NB4 (cell line): ENCODE measurements at regions not wholly inside any gene's neighbourhood (a gene's known extent, or its start where the extent isn't known, plus 50 kb on each side); places are given as distances from the start of the nearest gene placed in this dataset.

Experiments used
- DNase-seq: peaks from one replicate; pipeline ENCODE4 v3.0.0; 2010; ENCODE audit warnings: low read depth
- H3K4me3 ChIP-seq: one replicate; pipeline ENCODE4 v1.5.1; 2011; ENCODE audit warnings: mild to moderate bottlenecking, low read depth, low read length, moderate library complexity
- CTCF ChIP-seq: IDR thresholded peaks from one replicate; pipeline ENCODE4 v1.5.1; 2012; ENCODE audit warnings: low read depth, low read length
- MYC ChIP-seq: IDR thresholded peaks from 2 replicates; pipeline ENCODE4 v1.6.1; 2011; ENCODE audit warnings: low read depth, low read length
- POLR2A ChIP-seq: IDR thresholded peaks from 2 replicates; pipeline ENCODE4 v1.6.1; 2011; ENCODE audit warnings: mild to moderate bottlenecking; ENCODE audit not compliant: insufficient read length; ENCODE audit errors: extremely low read depth
- TF ChIP-seq, protein P1 (sequence below): IDR thresholded peaks from 2 replicates; pipeline ENCODE4 v1.6.1; 2011; ENCODE audit warnings: low read depth, low read length

- no peak for TF ChIP-seq POLR2A
- no peak for TF ChIP-seq MYC
- no peak for TF ChIP-seq CTCF
- TF ChIP-seq, protein P1, sequence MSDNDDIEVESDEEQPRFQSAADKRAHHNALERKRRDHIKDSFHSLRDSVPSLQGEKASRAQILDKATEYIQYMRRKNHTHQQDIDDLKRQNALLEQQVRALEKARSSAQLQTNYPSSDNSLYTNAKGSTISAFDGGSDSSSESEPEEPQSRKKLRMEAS = no peak
- H3K4me3 ChIP-seq = no peak overlapping the region
- no peak for DNase-seq
These were observed 369.9 kb upstream of the ANXA10 start for GRCh38 chr4:167722487-167722808.

DNA sequence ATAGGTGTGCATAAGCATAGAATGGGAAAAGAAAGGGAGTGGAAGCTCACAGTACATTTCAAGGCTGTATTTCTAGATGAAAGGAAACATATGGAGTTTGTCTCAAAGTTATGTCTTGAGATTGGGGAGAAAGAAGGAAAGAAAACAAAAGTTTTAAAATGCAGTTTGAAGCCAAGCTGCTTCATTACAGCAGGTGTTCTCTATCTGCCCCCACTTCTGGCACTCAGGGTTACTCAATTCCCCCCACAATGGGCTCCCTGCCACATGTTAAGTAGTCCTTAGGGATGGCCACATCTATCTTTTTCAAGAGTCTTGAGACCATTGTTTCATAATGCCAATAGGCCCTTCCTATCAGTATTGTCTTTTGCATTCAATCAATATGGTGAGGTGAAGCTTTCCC lies 367.4 kb upstream of the ANXA10 start:
- no peak overlapping the region for H3K4me3 ChIP-seq
- DNase-seq = no peak
- TF ChIP-seq MYC (no peak), CTCF (no peak), POLR2A (no peak)
- TF ChIP-seq, protein P1 = no peak

- no peak overlapping the region for H3K4me3 ChIP-seq
- no peak for TF ChIP-seq POLR2A
- no peak for TF ChIP-seq CTCF
- no peak for TF ChIP-seq MYC
- TF ChIP-seq, protein P1 = no peak
- DNase-seq = no peak
These were observed 361.6 kb upstream of the ANXA10 start for GRCh38 chr4:167730769-167731168.

DNA sequence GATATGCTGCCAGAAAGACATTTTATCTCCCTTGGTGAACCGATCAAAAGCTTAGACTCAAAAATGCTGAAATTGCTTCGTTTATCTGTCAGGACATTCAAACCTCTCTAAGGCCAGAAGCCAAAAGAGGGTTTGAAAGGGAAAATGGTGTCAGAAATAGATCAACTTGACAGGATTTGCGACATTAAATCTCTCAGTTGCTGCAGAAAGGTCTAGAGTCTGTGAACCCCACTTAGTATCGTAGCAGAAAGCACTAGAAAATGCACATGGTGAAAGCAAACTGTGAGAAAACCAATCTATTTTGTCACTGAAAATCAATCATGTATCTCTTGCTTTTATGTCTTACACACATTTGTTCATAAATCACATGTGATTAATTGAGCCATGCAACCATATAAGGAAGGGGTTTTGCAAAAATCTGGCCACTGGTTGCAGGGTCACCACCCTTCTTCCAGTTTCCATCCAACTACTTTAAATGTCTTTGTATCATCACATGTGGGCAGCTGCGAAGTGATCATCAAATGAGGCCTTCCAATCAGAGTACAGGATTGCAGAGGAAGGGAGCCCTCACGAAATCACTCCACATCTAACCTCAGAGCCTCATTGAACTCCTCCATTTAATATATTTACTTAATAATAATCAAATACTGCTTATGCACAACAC lies 347.2 kb upstream of the ANXA10 start:
- DNase-seq = no peak
- TF ChIP-seq CTCF (no peak), MYC (no peak), POLR2A (no peak)
- TF ChIP-seq, protein P1 = no peak
- no peak overlapping the region for H3K4me3 ChIP-seq

DNA sequence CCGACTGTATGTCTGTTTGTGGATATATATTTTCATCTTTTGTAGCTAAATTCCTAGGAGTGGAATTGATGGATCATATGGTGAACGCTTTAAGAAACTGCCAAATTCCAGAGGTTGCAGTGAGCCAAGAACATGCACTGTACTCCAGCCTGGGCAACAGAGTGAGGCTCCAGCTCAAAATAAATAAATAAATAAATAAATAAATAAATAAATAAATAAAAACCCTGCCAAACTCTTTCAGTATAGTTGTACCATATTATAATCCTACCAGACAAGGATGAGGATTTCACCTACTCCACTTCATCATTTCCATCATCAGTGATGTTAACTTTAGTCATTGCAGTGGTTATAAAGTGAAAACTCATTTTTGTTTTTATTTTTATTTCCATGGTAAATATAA lies 325.1 kb upstream of the ANXA10 start:
- DNase-seq = no peak
- TF ChIP-seq, protein P1 = no peak
- TF ChIP-seq POLR2A = no peak
- no peak for TF ChIP-seq CTCF
- TF ChIP-seq MYC = no peak
- no peak overlapping the region for H3K4me3 ChIP-seq

DNA sequence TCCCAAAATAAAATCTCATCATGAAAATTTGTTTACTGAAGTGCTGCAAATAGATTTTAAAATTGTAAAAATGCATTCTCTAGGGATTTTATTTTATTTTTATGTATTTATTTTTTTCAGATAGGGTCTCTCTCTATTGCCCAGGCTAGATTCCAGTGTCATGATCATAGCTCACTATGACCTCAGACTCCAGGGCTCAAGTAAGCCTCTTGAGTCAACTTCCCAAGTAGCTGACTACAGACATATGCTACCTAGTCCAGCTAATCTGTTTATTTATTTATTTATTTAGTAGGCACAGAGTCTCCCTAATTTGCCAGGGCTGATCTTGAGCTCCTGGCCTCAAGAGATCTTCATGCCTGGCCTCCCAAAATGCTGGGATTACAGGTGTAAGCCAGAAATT lies 317.7 kb upstream of the ANXA10 start:
- TF ChIP-seq MYC (no peak), CTCF (no peak), POLR2A (no peak)
- TF ChIP-seq, protein P1 = no peak
- no peak for DNase-seq
- H3K4me3 ChIP-seq = no peak overlapping the region
